ENCODE measurements at regions not wholly inside any gene's neighbourhood (a gene's known extent, or its start where the extent isn't known, plus 50 kb on each side); places are given as distances from the start of the nearest gene placed in this dataset.

DNA sequence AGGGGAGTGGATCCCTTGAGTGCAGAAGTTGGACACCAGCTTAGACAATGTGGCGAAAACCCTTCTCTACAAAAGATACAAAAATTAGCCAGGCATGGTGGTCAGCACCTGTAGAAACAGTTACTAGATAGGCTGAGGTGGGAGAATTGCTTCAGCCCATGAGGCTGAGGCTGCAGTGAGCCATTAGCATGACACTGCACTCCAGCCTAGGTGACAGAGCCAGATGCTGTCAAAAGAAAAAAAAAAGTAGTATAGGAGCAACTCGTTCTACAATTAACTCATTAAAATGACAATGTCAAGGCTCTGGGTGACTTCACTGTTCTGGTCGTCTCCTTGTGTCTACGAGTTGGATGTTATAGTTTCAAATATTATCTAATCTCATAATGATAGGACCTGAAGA is 370.6 kb upstream of the NCAM2 start:
- TF ChIP-seq POLR2A (IDR thresholded peaks at IDR 0.05; ENCODE audit: extremely low read depth, insufficient read length) = no peak
- TF ChIP-seq, protein P1, sequence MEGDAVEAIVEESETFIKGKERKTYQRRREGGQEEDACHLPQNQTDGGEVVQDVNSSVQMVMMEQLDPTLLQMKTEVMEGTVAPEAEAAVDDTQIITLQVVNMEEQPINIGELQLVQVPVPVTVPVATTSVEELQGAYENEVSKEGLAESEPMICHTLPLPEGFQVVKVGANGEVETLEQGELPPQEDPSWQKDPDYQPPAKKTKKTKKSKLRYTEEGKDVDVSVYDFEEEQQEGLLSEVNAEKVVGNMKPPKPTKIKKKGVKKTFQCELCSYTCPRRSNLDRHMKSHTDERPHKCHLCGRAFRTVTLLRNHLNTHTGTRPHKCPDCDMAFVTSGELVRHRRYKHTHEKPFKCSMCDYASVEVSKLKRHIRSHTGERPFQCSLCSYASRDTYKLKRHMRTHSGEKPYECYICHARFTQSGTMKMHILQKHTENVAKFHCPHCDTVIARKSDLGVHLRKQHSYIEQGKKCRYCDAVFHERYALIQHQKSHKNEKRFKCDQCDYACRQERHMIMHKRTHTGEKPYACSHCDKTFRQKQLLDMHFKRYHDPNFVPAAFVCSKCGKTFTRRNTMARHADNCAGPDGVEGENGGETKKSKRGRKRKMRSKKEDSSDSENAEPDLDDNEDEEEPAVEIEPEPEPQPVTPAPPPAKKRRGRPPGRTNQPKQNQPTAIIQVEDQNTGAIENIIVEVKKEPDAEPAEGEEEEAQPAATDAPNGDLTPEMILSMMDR (IDR thresholded peaks at IDR 0.05; ENCODE audit: low read depth, low read length) = no peak
- TF ChIP-seq, protein P2, sequence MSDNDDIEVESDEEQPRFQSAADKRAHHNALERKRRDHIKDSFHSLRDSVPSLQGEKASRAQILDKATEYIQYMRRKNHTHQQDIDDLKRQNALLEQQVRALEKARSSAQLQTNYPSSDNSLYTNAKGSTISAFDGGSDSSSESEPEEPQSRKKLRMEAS (IDR thresholded peaks at IDR 0.05; ENCODE audit: low read depth, low read length) = no peak
- no peak for TF ChIP-seq MYC (IDR thresholded peaks at IDR 0.05; ENCODE audit: low read depth, low read length)

DNA sequence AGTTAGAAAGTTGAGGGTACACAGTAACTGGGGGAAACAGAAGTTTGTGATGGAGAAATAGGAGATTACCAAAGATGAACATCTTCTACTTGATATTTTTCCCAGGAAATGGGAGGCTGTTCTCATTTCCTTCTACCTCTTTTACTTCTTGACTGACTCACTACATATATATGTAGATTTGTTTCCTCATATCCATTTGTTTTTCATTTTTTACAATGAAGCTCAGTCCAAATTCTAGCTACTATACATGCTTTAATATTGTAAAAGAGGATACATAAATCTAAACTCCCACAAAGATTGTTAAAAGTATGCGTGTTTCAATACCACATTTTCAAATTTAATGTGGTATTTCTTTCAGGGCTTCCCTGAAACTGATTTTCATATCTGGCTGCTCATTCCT is 366.6 kb upstream of the NCAM2 start:
- no peak for DNase-seq (ENCODE audit: low read depth)
- no peak overlapping the region for H3K4me3 ChIP-seq (ENCODE audit: low read depth, low read length)
- TF ChIP-seq POLR2A (IDR thresholded peaks at IDR 0.05; ENCODE audit: extremely low read depth, insufficient read length) (no peak), MYC (IDR thresholded peaks at IDR 0.05; ENCODE audit: low read depth, low read length) (no peak)
- TF ChIP-seq, protein P2 (IDR thresholded peaks at IDR 0.05; ENCODE audit: low read depth, low read length) = no peak
- TF ChIP-seq, protein P1 (IDR thresholded peaks at IDR 0.05; ENCODE audit: low read depth, low read length) = no peak

More for the DNA sequence above, 370.6 kb upstream of the NCAM2 start:
- DNase-seq (ENCODE audit: low read depth) = no peak
- no peak overlapping the region for H3K4me3 ChIP-seq (ENCODE audit: low read depth, low read length)

DNA sequence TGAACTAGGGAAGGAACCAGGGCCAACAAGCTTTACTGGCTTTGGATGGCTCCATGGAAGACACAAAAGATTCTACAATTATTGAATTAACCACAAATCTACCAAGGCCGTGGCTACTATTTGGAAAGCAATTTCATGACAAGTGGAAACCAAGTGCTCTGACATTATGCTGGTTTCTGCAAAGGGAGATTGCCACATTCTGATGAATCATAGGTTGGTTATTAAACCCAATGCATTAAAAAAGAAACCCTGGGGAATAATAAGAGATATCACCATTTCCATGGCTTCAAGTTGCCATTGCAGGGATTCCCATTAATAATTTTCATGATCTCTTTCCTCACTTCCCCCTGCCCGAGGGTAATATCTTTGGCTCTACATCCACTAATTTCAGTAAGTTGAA is 359.2 kb upstream of the NCAM2 start:
- DNase-seq (ENCODE audit: low read depth) = peak; percentile 2

DNA sequence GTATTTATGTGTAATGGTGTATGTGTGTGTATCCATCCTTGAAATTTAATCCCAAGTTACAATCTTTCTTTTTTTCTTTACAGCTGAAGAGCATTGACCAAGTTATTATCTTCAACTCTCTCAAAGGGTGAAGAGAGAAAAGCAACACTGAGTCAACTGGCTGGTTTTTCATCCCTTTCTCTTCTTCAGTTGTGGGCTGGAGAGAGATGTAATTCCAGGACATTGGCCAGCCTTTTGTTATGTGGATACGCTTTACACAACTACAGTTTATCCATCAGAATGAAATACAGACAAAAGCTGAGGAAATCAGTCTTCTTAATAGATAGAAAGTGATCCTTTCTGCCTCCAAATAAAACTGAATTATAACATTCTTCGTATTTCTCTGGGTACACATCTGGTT is 357.0 kb upstream of the NCAM2 start:
- TF ChIP-seq, protein P2 (IDR thresholded peaks at IDR 0.05; ENCODE audit: low read depth, low read length) = no peak
- TF ChIP-seq, protein P1 (IDR thresholded peaks at IDR 0.05; ENCODE audit: low read depth, low read length) = no peak
- TF ChIP-seq MYC (IDR thresholded peaks at IDR 0.05; ENCODE audit: low read depth, low read length) = no peak
- TF ChIP-seq POLR2A (IDR thresholded peaks at IDR 0.05; ENCODE audit: extremely low read depth, insufficient read length) = no peak
- H3K4me3 ChIP-seq (ENCODE audit: low read depth, low read length) = no peak overlapping the region
- DNase-seq (ENCODE audit: low read depth) = no peak

More for the DNA sequence above, 359.2 kb upstream of the NCAM2 start:
- TF ChIP-seq POLR2A (IDR thresholded peaks at IDR 0.05; ENCODE audit: extremely low read depth, insufficient read length) = no peak
- TF ChIP-seq, protein P1 (IDR thresholded peaks at IDR 0.05; ENCODE audit: low read depth, low read length) = no peak
- no peak for TF ChIP-seq MYC (IDR thresholded peaks at IDR 0.05; ENCODE audit: low read depth, low read length)
- TF ChIP-seq, protein P2 (IDR thresholded peaks at IDR 0.05; ENCODE audit: low read depth, low read length) = no peak
- H3K4me3 ChIP-seq (ENCODE audit: low read depth, low read length) = no peak overlapping the region

DNA sequence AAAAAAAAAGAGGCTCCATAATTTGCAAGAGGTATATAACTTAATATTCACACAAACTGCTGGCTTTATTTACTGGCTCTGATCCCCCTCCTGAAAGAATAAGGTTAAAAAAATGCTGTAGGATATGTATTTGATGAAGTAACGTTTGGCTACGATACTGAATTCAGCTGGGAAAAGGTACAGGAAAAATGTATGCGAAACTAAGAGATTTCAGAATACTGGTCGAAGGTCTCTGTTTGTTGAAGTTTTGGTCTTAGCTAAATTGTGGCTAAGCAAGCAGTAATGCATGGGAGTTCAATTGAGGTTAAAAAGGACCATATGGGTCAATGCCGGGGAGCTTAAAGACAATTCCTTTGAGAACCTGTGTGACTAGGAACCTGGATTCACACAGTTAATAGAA is 355.5 kb upstream of the NCAM2 start:
- no peak overlapping the region for H3K4me3 ChIP-seq (ENCODE audit: low read depth, low read length)
- no peak for DNase-seq (ENCODE audit: low read depth)
- TF ChIP-seq MYC (IDR thresholded peaks at IDR 0.05; ENCODE audit: low read depth, low read length) (no peak), POLR2A (IDR thresholded peaks at IDR 0.05; ENCODE audit: extremely low read depth, insufficient read length) (no peak)
- TF ChIP-seq, protein P2 (IDR thresholded peaks at IDR 0.05; ENCODE audit: low read depth, low read length) = no peak
- TF ChIP-seq, protein P1 (IDR thresholded peaks at IDR 0.05; ENCODE audit: low read depth, low read length) = no peak
